Kidney glomerular epithelial cell (primary cell): ENCODE measurements at regions not wholly inside any gene's neighbourhood (a gene's known extent, or its start where the extent isn't known, plus 50 kb on each side); places are given as distances from the start of the nearest gene placed in this dataset.

Experiments
- DNase-seq: peaks from one replicate; lab custom pipeline; 2025; lab: John Stamatoyannopoulos, UW

GRCh38 chr4:136750897-136751296 is 781.4 kb downstream of the PCDH18 start:
- DNase-seq: no peak

- DNase-seq: no peak
Measured at GRCh38 chr4:136749989-136750388, 782.3 kb downstream of the PCDH18 start.

GRCh38 chr4:136748773-136749172 is 783.5 kb downstream of the PCDH18 start:
- no peak for DNase-seq

- DNase-seq: no peak
Measured at GRCh38 chr4:136748165-136748564, 784.1 kb downstream of the PCDH18 start.

DNA sequence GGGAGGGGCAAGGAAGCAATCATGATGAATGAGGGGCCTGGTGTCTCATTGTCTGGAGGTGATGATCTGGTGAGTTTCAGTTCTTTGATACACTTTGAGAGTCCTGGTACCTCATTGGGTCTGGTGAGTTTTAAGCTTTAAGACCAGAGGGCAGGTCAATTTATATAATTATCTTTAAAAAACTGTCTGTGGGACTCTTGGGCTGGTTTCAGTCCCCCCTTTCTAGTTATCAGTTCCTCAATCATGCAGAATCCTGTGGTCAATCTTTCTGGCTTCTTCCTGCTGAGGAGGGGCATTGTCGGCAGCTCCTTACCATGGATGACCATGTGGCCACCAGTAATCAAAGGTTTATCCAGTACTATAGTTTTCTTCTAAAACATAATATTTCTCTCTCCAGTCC is 789.1 kb downstream of the PCDH18 start:
- no peak for DNase-seq

GRCh38 chr4:136742333-136742732 is 790.0 kb downstream of the PCDH18 start:
- no peak for DNase-seq

DNA sequence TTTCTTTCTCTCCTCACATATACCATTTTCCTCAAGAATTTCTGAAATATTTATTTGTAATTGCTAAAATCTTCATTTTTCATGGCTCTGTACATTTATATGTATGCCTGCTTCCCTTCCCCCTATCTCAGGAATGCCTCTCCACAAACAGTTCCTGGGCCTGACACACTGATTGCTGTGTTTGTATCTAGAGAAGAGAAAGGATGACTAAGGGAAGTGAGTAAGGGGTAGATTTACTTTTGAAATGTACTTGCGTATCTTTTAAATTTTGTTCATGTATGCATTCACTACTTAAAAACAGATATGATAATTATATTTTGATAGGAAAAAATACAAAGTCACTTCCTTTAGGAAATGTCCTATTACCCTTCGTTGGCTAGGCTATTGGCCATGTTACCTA is 790.8 kb downstream of the PCDH18 start:
- no peak for DNase-seq

- no peak for DNase-seq
Measured at GRCh38 chr4:136740326-136740725, 792.0 kb downstream of the PCDH18 start.

GRCh38 chr4:136737066-136737465 is 795.2 kb downstream of the PCDH18 start:
- no peak for DNase-seq

DNA sequence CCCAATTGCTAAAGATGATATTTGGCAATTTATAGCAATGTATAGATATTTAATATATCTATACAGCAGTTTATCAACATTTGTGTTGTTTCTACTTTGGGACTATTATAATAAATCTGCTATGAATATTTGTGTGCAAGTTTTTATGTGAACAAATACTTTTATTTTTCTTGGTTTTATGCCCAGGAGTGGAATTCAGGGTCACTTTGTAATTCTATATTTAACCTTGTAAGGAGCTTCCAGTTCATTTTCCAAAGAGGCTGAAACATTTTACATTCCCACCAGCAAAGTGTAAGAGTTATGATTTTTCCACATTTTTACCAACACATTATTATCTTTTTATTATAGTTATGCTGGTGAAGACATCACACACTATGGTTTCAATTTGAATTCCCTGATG is 801.3 kb downstream of the PCDH18 start:
- DNase-seq: no peak

DNA sequence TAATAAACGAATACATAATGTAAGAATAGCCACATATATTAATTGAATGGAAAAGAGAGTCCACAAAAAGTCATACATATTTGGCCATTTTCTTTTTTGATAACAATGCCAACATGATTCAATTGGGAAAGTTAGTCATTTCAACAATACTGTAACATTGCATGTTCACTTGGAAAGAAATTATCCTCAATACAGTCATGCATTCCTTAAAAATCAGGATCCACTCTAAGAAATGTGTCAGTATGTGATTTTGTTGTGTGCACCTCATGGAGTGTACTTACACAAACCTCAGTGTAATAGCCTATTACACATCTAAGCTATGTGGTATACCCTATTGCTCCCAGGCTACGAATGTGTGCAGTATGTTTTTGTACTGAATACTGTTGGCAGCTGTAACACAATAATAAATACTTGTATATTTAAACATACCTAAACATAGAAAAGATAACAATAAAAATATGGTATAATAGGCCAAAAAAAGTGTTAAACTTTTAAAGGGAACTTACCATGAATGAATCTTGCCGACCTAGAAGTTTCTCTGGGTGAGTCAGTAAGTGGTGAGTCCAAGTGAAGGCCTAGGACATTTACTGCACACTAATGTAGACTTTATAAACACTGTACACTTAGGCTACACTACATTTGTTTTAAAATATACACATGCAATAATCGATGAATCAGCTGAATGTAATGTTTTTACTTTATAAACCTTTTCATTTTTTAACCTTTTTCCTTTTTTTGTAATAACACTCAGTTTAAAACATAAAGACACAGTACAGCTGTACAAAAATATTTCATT is 806.8 kb downstream of the PCDH18 start:
- no peak for DNase-seq

GRCh38 chr4:136713140-136713539 is 819.2 kb downstream of the PCDH18 start:
- DNase-seq: peak; percentile 28

GRCh38 chr4:136709897-136710296 is 822.4 kb downstream of the PCDH18 start:
- no peak for DNase-seq

DNA sequence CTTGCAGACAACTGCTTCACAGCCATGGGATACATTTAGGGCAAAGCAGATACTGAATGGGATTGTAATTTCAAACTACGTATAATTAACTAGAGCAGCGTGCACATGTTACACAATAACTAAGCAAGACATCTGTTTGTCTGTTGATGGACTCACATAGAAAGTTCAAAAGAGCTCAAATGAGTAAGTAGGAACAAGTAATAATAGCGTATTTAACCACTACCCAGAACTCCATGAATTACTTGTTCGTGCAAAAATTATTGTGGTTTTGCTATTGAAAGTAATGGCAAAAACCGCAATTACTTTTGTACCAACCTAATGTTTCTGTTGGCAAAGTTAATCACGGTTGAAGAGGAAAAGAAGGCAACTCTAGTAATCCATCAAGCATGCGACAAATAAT is 825.4 kb downstream of the PCDH18 start:
- no peak for DNase-seq

- no peak for DNase-seq
Measured at GRCh38 chr4:136699905-136700304, 832.4 kb downstream of the PCDH18 start.

DNA sequence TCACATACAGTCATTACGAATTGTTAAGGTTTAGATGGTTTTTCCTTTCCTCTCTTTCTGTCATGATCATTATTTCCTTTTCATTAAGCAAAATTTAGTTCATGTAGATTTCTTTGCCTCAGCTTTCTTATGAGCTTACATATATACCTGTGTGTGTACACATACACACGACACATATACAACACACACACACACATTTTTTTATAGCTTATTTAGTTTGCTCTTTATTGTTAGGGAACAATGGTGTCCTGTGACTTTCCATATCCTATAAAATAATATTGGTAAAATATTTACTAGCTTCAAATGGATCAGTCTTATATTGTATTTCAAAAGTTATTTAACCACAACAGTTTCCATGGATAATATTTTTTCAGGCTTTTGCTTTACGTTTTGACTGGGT is 840.7 kb downstream of the PCDH18 start:
- no peak for DNase-seq

DNA sequence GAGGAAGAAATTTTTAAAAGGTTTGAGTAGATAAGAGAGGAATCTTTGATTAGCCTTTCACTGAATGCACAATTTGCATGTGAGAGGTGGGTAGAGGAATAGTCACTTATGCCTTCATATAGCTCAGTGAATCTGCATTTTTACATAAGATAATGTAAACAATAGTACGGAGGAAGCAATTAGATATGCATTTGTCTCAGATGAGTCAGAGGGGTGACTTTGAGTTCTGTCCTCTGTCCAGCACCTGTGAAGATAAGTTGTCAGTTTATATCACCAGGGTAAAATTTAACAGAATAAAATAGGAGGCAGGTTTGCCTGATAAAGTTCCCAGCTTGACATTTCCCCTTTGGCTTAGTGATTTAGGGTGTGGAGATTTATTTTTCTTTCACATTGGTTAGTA is 841.9 kb downstream of the PCDH18 start:
- no peak for DNase-seq

- DNase-seq: no peak
Measured at GRCh38 chr4:136687596-136687995, 844.7 kb downstream of the PCDH18 start.

GRCh38 chr4:136687118-136687517 is 845.2 kb downstream of the PCDH18 start:
- no peak for DNase-seq

DNA sequence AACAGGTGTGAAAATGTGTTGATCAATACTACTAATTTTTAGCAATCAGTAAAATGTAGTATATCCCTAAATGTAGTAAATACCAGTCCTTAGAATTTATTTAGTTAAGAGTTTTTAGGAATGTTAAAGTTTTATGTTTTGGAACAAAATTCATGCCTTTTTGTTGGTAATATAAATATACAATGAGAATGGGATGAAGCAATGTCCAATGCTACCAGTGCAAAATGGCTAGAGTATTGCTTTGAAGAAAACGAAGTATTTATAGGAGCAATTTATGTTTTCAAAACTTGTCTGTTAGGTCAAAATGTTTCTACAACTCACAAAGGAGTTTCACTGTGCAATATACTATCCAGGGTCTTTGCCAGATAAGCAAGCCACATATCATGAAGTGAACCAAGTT is 851.5 kb downstream of the PCDH18 start:
- DNase-seq: no peak

DNA sequence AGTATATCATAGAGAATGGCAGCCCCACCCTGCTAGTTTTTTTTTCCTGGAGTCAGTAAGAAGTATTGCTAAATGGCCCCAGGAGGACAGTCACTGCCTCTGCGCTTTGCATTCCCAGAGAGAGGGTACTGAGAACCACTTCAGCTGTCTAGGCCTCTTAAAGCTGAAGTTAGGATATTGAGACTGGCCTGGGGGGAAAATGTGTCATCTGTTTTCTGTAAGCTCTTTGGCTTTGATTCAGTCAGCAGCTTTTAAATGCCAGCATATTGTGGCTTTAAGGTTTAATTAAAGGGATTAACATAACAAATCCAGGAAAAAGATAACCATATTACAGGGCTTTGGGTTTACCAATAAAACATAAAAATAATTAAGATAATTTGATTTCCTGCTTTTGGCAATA is 852.0 kb downstream of the PCDH18 start:
- DNase-seq: no peak

GRCh38 chr4:136670265-136670664 is 862.0 kb downstream of the PCDH18 start:
- no peak for DNase-seq

- no peak for DNase-seq
Measured at GRCh38 chr4:136664988-136665387, 867.3 kb downstream of the PCDH18 start.

DNA sequence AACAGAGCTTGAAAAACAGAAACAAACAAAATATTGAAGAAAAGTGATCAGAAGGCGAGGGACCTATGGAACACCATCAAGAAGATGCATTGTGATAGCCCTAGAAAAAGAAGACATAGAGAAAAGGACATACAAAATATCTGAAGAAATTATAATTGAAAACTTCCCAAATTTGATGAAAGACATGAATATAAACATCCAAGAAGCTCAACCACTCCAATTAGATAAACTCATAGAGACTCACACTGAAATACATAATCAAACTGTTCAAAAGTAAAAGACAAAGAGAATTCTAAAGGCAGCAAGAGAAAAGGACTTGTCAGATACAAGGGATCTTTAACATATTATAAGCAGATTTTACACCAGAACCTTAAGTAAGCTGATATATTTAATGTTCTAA is 869.8 kb downstream of the PCDH18 start:
- DNase-seq: no peak
